Pons (tissue), 1 donor: ENCODE measurements at regions not wholly inside any gene's neighbourhood (a gene's known extent, or its start where the extent isn't known, plus 50 kb on each side); places are given as distances from the start of the nearest gene placed in this dataset.

Experiments used
- DNase-seq: peaks from one replicate; pipeline ENCODE4 v3.0.0-alpha.2; 2016; ENCODE audit warnings: low spot score

DNA sequence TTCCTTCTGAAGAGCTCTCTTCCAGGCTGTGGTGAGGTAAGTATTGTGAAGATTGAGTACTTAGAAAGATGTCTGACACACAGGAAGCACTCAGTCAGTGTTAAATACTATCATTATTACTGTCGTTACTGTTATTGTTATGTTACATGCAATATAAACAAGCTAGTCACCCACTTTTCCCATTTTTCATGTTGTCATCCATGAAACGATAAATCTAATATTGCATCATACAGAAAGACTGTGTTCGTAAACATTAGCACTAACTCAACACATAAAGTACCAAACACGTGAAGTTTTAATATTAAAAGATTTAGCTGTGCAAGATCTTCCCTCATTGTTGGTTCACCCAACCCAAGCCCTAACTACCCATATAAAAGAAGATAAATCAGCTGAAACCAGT, 109.2 kb upstream of the NRSN1 start:
- no peak for DNase-seq

DNA sequence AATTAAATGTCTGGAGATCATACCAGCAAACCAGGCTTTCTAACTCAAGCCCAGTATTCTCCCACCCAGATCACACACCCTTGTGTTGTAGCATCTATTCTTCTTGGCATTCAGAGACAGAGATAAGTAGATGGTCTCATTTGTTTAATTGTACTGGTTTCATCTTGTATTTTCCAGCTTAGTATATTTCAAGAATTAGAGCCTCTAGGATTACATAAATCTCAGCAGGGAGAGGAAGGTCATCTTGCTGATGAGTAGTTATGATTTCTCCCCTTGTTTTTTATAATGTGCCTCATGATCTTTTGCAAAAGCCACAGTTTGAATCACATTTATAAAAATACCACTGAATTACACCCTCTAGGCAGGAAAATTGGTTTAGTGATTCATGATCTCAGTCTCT, 106.6 kb upstream of the NRSN1 start:
- DNase-seq, result no peak

DNA sequence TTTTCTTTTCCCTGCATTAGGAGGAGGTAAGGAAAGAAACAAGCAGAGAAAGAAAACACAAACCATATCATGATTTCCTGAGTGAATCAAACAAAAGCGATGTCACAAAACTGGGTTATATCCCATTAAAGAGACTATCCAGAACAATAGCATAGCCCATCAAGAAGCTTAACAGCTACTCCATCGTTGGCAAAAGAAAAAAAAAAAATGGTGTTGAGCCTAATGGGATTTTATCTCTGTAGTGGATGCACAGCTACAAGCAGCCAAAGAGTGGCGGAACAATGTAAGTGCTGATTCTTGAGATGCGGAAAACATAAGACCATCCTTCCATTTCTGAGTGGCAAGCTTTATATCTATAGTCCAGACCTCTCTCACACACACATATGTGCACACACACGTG, 106.2 kb upstream of the NRSN1 start:
- no peak for DNase-seq

DNA sequence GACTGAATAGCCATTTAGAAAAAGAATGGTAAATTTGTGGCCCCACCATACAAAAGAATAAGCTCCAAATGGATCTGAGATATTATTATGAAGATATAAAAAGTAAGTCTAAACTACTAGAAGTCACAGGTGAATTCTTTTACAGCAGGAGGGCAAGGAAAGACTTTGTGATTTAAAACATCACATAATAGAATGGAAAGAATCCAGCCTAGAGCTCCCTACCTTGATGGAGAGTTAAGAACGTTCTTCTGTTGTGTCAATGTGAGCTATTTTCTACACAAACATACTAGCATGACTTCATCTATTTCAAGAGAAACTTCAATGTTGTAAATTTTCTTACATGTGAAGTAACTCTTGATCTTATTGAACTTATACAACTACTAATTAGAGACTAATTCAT, 100.0 kb upstream of the NRSN1 start:
- DNase-seq, result no peak

DNA sequence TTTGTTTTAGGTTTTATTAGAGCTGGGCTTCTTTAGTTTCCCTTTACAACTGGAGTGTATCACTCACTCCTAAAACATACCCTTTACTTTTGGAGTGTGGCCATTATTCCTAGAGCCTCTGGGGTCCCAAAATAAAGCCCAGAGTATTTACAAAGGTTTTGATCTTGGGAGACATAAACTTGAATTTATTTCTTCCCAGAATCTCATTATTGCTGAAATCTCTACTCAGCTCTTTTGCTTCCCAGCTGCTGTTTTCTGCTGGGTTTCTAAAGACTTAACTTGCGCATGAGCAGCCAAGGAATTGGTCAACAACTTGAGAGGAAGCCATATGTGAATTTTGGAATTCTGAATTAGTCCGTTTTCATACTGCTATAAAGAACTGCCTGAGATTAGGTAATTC, 94.5 kb upstream of the NRSN1 start:
- no peak for DNase-seq

DNA sequence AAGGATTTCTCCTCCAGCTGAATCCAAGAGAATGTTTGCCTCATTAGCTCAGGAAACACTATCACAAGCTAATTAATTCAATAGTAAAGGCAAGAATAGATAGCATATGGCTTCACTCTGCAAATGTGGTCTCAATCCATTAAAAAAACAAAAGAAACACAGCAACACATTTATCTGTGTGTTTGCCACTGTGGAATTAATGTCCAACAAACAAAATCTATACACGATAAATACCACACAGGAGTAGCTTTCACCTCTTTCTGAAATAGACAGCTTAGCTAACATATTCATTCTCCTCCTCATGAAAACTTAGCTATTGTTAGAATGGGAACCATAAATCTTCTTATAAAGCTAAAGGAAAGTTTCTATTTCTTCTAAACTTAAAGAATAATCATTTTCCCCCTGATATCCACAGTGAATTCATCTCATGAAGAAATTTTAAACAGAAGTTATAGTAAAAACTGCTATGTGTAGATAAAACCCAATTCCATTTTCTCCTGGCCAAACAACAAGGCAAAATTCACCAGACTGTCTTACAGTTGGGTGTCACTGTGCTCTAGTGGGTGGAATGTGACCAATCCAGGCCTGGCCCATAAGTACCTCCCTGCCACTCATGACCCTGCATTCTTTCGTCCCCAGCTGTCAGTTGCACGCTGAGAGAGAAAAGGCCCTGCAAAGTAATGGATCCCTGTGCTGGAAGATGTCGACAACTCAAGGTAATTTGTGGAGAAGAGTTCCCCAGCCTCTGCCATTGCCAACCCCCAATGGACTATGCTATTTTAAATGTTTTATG, 92.9 kb upstream of the NRSN1 start:
- no peak for DNase-seq

DNA sequence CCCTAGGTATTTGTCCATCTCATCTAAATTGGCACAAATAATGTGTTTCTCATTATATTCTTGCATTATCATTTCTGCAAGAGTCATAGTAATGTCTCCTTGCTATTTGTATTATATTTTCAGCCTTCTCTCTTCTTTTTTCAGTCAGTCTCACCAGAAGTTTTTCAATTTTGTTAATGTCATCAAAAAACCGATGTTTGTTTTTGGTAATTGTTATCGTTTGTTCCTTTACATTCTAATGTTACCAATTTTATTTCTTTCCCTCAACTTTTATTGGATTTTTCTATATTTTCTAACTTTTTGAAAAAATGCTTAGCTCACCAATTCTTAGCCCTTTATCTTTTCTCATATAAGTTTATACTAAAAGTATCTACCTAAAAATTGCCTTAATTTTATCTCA, 82.2 kb upstream of the NRSN1 start:
- DNase-seq, result no peak

DNA sequence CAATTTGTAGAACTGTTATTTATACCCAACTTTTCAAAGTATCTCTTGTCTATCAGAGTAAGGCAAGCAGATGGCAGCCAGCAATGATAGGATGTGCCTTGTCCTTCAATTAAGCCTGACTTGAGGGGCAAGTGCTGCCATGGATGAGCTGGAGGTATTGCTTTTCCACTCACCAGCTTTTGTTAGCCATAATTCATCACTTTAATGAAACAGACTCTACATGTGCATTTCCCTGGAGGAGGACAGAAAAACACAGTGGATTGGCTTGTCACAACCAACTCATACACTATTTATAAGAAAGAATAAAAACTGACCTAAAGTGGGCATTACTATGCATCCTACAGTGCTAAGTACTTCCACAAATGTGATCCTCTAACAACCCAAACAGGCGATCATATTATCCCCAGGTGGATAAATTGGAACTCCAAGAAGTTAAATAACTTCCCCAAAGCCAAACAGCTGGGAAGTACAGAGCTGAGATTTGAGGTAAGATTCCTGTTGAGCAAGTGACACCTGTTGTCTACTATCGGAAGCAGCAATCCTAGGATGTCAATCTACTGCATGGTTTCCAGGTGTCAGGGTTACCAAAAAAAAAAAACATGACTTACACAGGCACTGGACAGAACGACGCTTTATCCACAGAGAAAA, 73.9 kb upstream of the NRSN1 start:
- no peak for DNase-seq

DNA sequence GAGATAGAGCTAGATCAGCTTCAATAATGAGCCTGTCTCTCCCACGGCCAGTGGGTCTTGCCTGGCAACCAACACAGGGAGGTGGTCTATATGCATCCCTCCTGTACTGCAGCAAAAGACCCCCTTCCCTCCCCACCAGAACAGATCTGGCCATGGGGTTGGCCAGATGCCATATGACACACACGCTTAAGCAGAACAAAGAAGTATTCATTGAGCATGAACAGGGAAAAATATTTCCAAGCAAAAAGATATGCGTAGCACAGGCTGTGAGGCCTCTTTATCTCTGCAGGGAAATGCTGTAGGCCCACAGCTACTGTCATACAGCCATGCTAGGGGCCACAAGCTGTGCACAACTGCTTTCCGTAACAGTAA, 73.4 kb upstream of the NRSN1 start:
- DNase-seq, result no peak

DNA sequence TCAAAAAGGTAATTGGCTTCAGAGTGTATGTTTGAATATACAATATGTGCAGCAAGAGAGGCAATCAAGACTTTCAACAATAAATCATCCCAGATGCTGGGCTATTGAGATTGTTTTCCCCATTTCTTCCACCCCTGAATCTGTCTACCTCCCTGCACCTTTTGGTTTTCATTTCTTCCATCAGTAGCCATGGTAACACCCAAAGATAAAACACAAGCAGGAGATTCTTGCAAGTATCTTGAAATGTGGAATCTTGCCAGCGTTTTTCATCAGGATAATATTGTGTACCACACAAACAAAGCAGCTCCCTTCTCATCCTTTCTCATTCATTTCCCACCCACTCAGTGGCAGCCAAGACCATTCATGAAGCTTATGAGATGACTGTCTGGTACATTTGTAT, 73.0 kb upstream of the NRSN1 start:
- no peak for DNase-seq

DNA sequence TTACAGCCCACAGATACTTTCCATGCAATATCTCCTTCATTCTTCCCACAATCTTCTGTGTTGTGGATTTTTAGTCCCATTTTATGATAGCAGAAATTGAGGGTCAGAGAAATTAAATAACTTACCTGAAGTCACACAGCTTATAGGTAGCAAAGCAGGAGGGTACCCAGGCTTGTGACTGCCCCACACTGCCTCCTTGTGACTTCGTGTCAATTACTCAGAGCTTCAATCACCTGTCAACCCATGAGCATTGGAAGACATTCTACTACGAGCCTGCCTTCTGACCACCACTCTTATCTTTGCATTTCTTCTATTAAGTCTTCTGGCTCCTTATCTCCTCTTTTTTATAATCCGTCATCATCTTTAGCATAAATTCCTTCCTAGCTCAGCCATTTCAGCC, 71.6 kb upstream of the NRSN1 start:
- DNase-seq, result no peak

DNA sequence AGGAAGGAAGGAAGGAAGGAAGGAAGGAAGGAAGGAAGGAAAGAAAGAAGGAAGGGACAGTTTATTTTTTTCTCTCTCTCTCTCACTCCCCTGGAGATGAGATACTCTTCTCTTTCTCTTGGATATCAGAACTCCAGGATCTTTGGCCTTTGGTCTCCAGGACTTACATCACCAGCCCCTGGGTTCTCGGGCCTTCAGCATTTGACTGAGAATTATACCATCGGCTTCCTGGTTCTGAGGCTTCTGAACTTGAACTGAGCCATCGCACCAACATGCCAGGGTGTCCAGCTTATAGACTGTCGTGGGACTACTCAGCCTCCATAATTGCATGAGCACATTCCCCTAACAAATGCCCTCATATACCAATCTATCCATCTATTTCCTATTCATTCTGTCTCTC, 69.4 kb upstream of the NRSN1 start:
- DNase-seq, result no peak

DNA sequence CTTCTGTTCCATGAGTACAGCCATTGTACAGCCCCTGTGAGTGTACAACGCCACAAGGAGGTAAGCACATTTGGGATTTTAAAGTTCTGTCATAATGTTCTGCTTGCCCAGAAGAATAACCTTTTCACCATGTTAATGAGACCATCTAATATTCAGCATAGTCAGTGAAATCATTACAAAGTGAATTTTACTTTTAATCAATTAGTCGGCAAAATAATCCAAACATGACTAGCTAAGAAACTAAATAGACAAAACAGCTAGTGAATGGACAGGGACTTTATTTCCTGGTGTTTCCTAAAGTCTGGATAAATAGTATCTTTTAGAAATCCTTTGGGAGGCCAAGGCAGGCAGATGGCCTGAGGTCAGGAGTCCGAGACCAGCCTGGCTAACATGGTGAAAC, 69.0 kb upstream of the NRSN1 start:
- DNase-seq, result no peak

DNA sequence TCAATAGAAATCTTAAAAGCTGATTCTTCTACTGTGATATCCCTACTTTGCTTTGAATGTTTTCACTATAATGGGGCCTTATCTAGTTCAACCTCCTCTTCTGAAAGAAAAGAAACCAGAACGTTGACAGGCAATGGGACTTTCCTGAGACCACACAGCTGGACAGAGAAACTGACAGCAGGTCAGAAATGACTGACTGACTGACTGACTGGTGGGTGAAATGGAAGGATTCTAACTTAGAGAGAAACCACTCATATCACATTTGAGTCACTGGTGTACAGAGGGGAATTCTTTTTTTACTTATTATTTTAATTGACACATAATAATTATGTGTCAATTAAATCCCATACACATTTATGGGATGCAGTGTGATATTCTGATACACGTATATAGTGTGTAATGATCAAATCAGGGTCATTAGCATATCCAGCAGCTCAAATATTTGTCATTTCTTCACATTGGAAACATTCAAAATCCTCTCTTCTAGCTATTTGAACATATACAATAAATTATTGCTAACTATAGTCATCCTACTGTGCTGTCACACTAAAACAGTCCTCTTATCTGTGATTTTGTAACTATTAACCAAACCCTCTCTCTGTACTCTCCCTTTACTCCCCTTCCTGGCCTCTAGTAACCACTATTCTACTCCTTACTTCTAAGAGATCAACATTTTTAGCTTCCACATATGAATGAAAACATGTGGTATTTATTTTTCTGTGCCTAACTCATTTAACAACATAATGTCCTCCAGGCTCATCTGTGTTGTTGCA, 64.8 kb upstream of the NRSN1 start:
- DNase-seq, result no peak

DNA sequence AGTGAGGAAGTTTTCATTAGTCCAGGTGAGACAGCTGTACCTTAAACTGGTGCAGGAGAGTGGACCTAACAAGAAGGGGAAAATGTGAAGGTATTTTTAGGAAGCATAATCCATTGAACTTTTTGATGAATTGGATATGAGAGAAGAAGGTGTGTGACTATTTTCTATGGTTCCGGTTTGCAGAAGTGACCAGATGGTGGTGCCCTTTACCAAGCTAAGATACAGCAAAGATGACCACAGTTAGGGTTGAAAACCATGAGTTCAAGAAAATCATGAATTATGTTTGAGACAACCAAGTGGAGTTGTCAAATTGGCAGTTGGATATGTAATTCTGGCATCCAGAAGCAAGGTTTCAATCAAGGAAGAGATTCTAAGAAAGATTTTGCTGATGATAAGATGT, 61.9 kb upstream of the NRSN1 start:
- peak; percentile 42 for DNase-seq

DNA sequence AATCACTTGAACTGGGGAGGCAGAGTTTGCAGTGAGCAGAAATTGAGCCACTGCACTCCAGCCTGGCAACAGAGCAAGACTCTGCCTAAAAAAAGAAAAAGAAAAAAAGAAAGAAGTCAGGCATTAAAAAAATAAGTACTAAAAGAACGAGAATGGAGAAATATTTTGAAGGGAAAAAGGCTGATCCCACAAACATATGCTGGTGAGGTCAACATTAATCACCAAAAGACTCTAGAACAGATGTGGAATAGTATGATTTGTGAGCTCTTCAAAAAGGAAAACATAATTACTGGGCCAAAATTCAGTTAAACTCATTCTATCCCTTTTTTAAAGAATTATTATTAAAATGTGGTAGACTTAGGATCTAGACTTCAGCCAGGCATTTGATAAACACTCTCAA, 61.2 kb upstream of the NRSN1 start:
- DNase-seq, result no peak

DNA sequence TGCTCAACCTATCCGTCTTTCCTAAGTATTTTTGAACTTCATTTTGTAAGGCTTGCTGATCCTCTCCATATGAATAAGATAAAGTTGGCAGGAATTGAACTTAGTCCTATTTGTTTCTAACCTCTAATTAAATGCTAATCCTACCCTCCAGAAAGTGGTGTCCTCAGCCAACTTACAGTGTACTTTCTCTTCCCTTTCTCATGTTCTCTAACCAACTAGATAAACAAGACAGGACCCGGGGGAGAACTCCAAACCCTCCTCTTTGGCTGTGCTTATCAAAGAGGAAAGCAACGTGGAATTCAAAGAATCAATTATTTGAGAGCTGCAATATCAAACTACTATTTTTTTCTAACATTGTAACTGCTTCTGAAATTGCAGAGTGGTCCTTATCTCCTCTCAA, 56.5 kb upstream of the NRSN1 start:
- DNase-seq, result no peak

DNA sequence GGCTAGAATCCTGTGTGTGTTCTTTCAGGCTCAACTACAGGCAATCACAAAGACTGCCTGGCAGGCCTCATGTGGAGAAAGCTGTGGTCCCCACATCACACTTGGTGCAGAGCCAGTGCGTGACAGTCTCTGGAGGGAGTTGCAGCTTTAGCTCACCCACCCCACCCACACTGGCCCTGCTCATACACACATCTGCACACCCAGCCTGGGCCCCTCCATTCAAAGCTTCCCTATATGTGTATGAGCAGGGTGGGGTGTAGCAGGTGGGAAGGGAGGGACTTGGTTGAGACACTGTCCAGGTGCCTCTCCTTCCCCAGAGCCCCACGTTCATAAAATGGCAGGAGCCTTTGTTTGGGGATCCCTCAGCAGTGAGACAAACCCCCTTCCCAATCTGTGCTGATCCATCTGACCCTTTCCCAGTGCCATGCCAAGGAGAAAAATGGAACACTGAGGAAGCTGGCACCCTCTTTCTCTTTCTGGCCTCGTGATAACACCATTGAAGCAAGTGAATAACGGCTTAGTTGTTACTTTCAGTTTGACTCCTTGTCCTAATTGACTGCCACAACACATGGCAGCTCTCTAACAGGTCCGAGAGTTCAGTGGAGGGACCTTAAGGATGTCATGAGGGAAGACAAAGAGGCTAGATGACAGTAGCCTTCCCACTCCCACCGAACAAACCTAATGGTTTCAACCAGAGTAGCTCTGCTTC, 53.8 kb upstream of the NRSN1 start:
- no peak for DNase-seq

DNA sequence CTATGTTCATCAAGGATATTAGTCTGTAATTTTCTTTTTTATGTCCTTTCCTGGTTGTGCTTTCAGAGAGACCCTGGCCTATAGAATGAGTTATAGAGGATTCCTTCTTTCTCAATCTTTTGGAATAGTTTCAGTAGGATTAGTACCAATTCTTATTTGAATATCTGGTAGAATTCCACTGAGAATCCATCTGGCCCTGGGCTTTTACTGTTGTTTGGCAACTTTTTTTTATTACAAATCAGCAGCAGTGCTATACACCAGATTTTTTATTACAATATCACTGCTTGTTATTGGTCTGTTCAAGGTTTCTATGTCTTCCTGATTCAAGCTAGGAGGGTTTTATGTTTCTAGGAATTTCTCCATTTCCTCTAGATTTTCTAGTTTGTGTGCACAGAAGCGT, 50.0 kb upstream of the NRSN1 start:
- no peak for DNase-seq
